Body of pancreas (tissue), 4 donors: ENCODE measurements at regions not wholly inside any gene's neighbourhood (a gene's known extent, or its start where the extent isn't known, plus 50 kb on each side); places are given as distances from the start of the nearest gene placed in this dataset.

Experiments used
- ATAC-seq: fragments of 150-250 bp; one replicate; pipeline ENCODE4 v1.9.1; 2016
- DNase-seq, 4 donors: peaks; one replicate each; pipeline ENCODE4 v3.0.0-alpha.2; 2019
- H3K27ac ChIP-seq, 4 donors: fragments of 200-600 bp; sonication (generic); 1 replicate in 3 of 4; 2 replicates in 1 of 4; pipeline versions ENCODE4 v1.5.1 to v1.6.1; 2016 to 2019; ENCODE audit warnings: mild to moderate bottlenecking in 1 of 4, mixed read lengths in 1 of 4, moderate library complexity in 1 of 4
- H3K27me3 ChIP-seq, 2 donors: fragments of 200-600 bp; sonication (generic); one replicate each; pipeline ENCODE4 v1.6.0; 2016; ENCODE audit warnings: mild to moderate bottlenecking in 1 of 2
- H3K36me3 ChIP-seq, 2 donors: fragments of 200-600 bp; sonication (generic); replicated peaks in 1 of 2; 2 replicates each; pipeline ENCODE4 v1.5.1; 2016; ENCODE audit warnings: low read depth in 2 of 2; ENCODE audit not compliant: insufficient read depth in 1 of 2
- H3K4me1 ChIP-seq: fragments of 200-600 bp; sonication (generic); one replicate; pipeline ENCODE4 v1.6.0; 2016
- H3K4me3 ChIP-seq, 2 donors: fragments of 200-600 bp; sonication (generic); 1 replicate in 1 of 2; 2 replicates in 1 of 2; pipeline ENCODE4 v1.5.1; 2016 to 2019
- H3K9me3 ChIP-seq, 3 donors: fragments of 200-600 bp; sonication (generic); 1 replicate in 2 of 3; 2 replicates in 1 of 3; pipeline ENCODE4 v1.5.1; 2016
- CTCF ChIP-seq, 7 experiments: fragments of 450-650 bp in 4 of 7; fragments of 200-600 bp in 3 of 7; sonication (generic) in 3 of 7; IDR thresholded peaks; one replicate each; pipeline ENCODE4 v1.5.1; 2016 to 2019; ENCODE audit warnings: antibody characterized with exemption in 7 of 7
- POLR2A ChIP-seq, 3 donors: fragments of 450-650 bp; IDR thresholded peaks; one replicate each; pipeline ENCODE4 v1.6.1; 2016; ENCODE audit warnings: antibody characterized with exemption in 3 of 3, mild to moderate bottlenecking in 2 of 3
- WGBS, 2 donors: methylation state at CpG; one replicate each; pipeline ENCODE4 v1.1.5; 2017; 5-methylcytosine and 5-hydroxymethylcytosine counted together
- intact Hi-C: fragments of 100-400 bp; cut with DNase I; formaldehyde crosslinking; loops from one replicate; pipeline ENCODE4 v1.15.1; 2023

GRCh38 chr14:22509036-22509709 is 79.9 kb downstream of the DAD1 start:
- H3K27me3 ChIP-seq, result no peaks in the 10 kb centered on the region
- DNase-seq (no peak), ATAC-seq (no peak)
- no peaks in the 10 kb centered on the region for H3K9me3 ChIP-seq
- H3K4me3 ChIP-seq, result no peak overlapping the region
- H3K27ac ChIP-seq, result no peak overlapping the region
- no peak for TF ChIP-seq POLR2A (IDR thresholded peaks at IDR 0.05)
- TF ChIP-seq CTCF (IDR thresholded peaks at IDR 0.05), result no peak
- H3K36me3 ChIP-seq, result no peaks in the 10 kb centered on the region
- intact Hi-C loops, result no loop called here
- H3K4me1 ChIP-seq, result peaks cover 19% of the 10 kb centered on the region
- 69 to 76% methylated on average over 7 of the region's 7 CpGs for whole genome bisulfite sequencing, 2 donors

- H3K27ac ChIP-seq, result no peak overlapping the region
- intact Hi-C loops, result no loop called here
- 89 to 97% methylated on average over 4 of the region's 4 CpGs for WGBS, 2 donors
- H3K9me3 ChIP-seq, result no peaks in the 10 kb centered on the region
- no peak for ATAC-seq
- H3K4me1 ChIP-seq, result peaks cover 19% of the 10 kb centered on the region
- no peak for DNase-seq
- no peak for TF ChIP-seq CTCF (IDR thresholded peaks at IDR 0.05)
- TF ChIP-seq POLR2A (IDR thresholded peaks at IDR 0.05), result no peak
- no peaks in the 10 kb centered on the region for H3K36me3 ChIP-seq
- no peak overlapping the region for H3K4me3 ChIP-seq
- H3K27me3 ChIP-seq, result no peaks in the 10 kb centered on the region
Observed at GRCh38 chr14:22508662-22509035, 80.4 kb downstream of the DAD1 start.

- Histone ChIP-seq H3K27me3 (no peaks in the 10 kb centered on the region), H3K4me1 (peaks cover 14% of the 10 kb centered on the region), H3K27ac (no peak overlapping the region), H3K9me3 (no peaks in the 10 kb centered on the region), H3K36me3 (no peaks in the 10 kb centered on the region), H3K4me3 (no peak overlapping the region)
- DNase-seq (no peak), ATAC-seq (no peak)
- TF ChIP-seq CTCF (IDR thresholded peaks at IDR 0.05) (no peak), POLR2A (IDR thresholded peaks at IDR 0.05) (no peak)
- 85 to 86% methylated on average over 2 of the region's 2 CpGs for WGBS, 2 donors
- intact Hi-C loops, result no loop called here
Observed at GRCh38 chr14:22508150-22508457, 80.9 kb downstream of the DAD1 start.

- Histone ChIP-seq H3K36me3 (no peaks in the 10 kb centered on the region), H3K9me3 (no peaks in the 10 kb centered on the region), H3K27ac (no peak overlapping the region), H3K4me1 (peaks cover 10% of the 10 kb centered on the region), H3K27me3 (no peaks in the 10 kb centered on the region), H3K4me3 (no peak overlapping the region)
- TF ChIP-seq CTCF (IDR thresholded peaks at IDR 0.05) (no peak), POLR2A (IDR thresholded peaks at IDR 0.05) (no peak)
- intact Hi-C loops, result no loop called here
- DNase-seq (no peak), ATAC-seq (no peak)
- 23 to 32% methylated on average over 2 of the region's 2 CpGs for WGBS, 2 donors
Observed at GRCh38 chr14:22506778-22507351, 82.2 kb downstream of the DAD1 start.

- Histone ChIP-seq H3K4me3 (no peak overlapping the region), H3K27ac (no peak overlapping the region), H3K9me3 (no peaks in the 10 kb centered on the region), H3K4me1 (peaks cover 10% of the 10 kb centered on the region), H3K36me3 (no peaks in the 10 kb centered on the region), H3K27me3 (no peaks in the 10 kb centered on the region)
- TF ChIP-seq CTCF (IDR thresholded peaks at IDR 0.05) (no peak), POLR2A (IDR thresholded peaks at IDR 0.05) (no peak)
- intact Hi-C loops, result no loop called here
- DNase-seq, result no peak
- no peak for ATAC-seq
- 82 to 84% methylated on average over 6 of the region's 6 CpGs for WGBS, 2 donors
Observed at GRCh38 chr14:22506378-22506710, 82.7 kb downstream of the DAD1 start.
